ENCODE measurements at regions not wholly inside any gene's neighbourhood (a gene's known extent, or its start where the extent isn't known, plus 50 kb on each side); places are given as distances from the start of the nearest gene placed in this dataset.

- no peaks in the 10 kb centered on the region for H4K20me1 ChIP-seq (ENCODE audit: insufficient read depth)
- H3K36me3 ChIP-seq (ENCODE audit: insufficient read depth, low read length): no peaks in the 10 kb centered on the region
- no peak overlapping the region for H3K4me2 ChIP-seq (ENCODE audit: low read length)
- no peaks in the 10 kb centered on the region for H3K27me3 ChIP-seq (ENCODE audit: insufficient read depth, low read depth, low read length)
- H3K4me3 ChIP-seq (ENCODE audit: low read length): no peak overlapping the region
- no peaks in the 10 kb centered on the region for H3F3A ChIP-seq (ENCODE audit: insufficient read depth, low read length, poor library complexity, severe bottlenecking)
- H3K9me2 ChIP-seq (ENCODE audit: insufficient read depth, low read length): no peaks in the 10 kb centered on the region
- no peaks in the 10 kb centered on the region for H3K79me2 ChIP-seq (replicated peaks; ENCODE audit: insufficient read depth, low read length)
- no peak for TF ChIP-seq REST (IDR thresholded peaks at IDR 0.05; ENCODE audit: borderline replicate concordance)
- no peaks in the 10 kb centered on the region for H3K9me3 ChIP-seq (ENCODE audit: low read length)
- no peak overlapping the region for H3K27ac ChIP-seq (ENCODE audit: low read length)
- no peak overlapping the region for H2AFZ ChIP-seq (ENCODE audit: low read depth, low read length)
- no peak overlapping the region for H3K9ac ChIP-seq (ENCODE audit: low read length)
Measured at GRCh38 chr11:19557185-19557584, 155.5 kb upstream of the NAV2 start.

- TF ChIP-seq SMC3 (conservative IDR thresholded peaks at IDR 0.05; ENCODE audit: poor library complexity) (no peak), POLR2AphosphoS5 (IDR thresholded peaks at IDR 0.05) (no peak), REST (IDR thresholded peaks at IDR 0.05; ENCODE audit: borderline replicate concordance) (no peak), EZH2 (IDR thresholded peaks at IDR 0.05; ENCODE audit: borderline replicate concordance, insufficient read depth, low read length, poor library complexity, severe bottlenecking) (no peak)
- Histone ChIP-seq H3K4me3 (ENCODE audit: low read length) (no peak overlapping the region), H3F3A (ENCODE audit: insufficient read depth, low read length, poor library complexity, severe bottlenecking) (no peaks in the 10 kb centered on the region), H3K9me2 (ENCODE audit: insufficient read depth, low read length) (no peaks in the 10 kb centered on the region), H2AFZ (ENCODE audit: low read depth, low read length) (no peak overlapping the region), H3K9me3 (ENCODE audit: low read length) (no peaks in the 10 kb centered on the region), H3K9ac (ENCODE audit: low read length) (no peak overlapping the region), H3K36me3 (ENCODE audit: insufficient read depth, low read length) (no peaks in the 10 kb centered on the region), H3K4me2 (ENCODE audit: low read length) (no peak overlapping the region), H3K27ac (ENCODE audit: low read length) (no peak overlapping the region), H3K27me3 (ENCODE audit: insufficient read depth, low read depth, low read length) (no peaks in the 10 kb centered on the region), H4K20me1 (ENCODE audit: insufficient read depth) (no peaks in the 10 kb centered on the region), H3K79me2 (replicated peaks; ENCODE audit: insufficient read depth, low read length) (no peaks in the 10 kb centered on the region)
Measured at GRCh38 chr11:19555266-19555665, 157.4 kb upstream of the NAV2 start.

GRCh38 chr11:19553683-19554333, 158.8 kb upstream of the NAV2 start:
- Histone ChIP-seq H3K27me3 (ENCODE audit: insufficient read depth, low read depth, low read length) (no peaks in the 10 kb centered on the region), H3K4me3 (ENCODE audit: low read length) (no peak overlapping the region), H3K9ac (ENCODE audit: low read length) (no peak overlapping the region), H3K4me2 (ENCODE audit: low read length) (no peak overlapping the region), H3K36me3 (ENCODE audit: insufficient read depth, low read length) (no peaks in the 10 kb centered on the region), H3K9me3 (ENCODE audit: low read length) (no peaks in the 10 kb centered on the region), H3K79me2 (replicated peaks; ENCODE audit: insufficient read depth, low read length) (no peaks in the 10 kb centered on the region), H2AFZ (ENCODE audit: low read depth, low read length) (no peak overlapping the region), H3K9me2 (ENCODE audit: insufficient read depth, low read length) (no peaks in the 10 kb centered on the region), H4K20me1 (ENCODE audit: insufficient read depth) (no peaks in the 10 kb centered on the region), H3F3A (ENCODE audit: insufficient read depth, low read length, poor library complexity, severe bottlenecking) (no peaks in the 10 kb centered on the region), H3K27ac (ENCODE audit: low read length) (no peak overlapping the region)
- TF ChIP-seq POLR2AphosphoS5 (IDR thresholded peaks at IDR 0.05): no peak
- peak; percentile 96 for TF ChIP-seq CTCF (IDR thresholded peaks at IDR 0.05; ENCODE audit: poor library complexity, severe bottlenecking)
- TF ChIP-seq RAD21 (conservative IDR thresholded peaks at IDR 0.05): peak; percentile 97
- no peak for TF ChIP-seq EP300 (conservative IDR thresholded peaks at IDR 0.05; ENCODE audit: poor library complexity, severe bottlenecking)
- TF ChIP-seq SMC3 (conservative IDR thresholded peaks at IDR 0.05; ENCODE audit: poor library complexity): peak; percentile 99
- TF ChIP-seq REST (IDR thresholded peaks at IDR 0.05; ENCODE audit: borderline replicate concordance): no peak
- no peak for TF ChIP-seq MXI1 (conservative IDR thresholded peaks at IDR 0.05; ENCODE audit: poor library complexity, severe bottlenecking)
- no peak for TF ChIP-seq EZH2 (IDR thresholded peaks at IDR 0.05; ENCODE audit: borderline replicate concordance, insufficient read depth, low read length, poor library complexity, severe bottlenecking)
- no peak for TF ChIP-seq TAF1 (IDR thresholded peaks at IDR 0.05; ENCODE audit: low read depth)

Data from neural cell (in vitro differentiated cells).